ENCODE measurements at regions not wholly inside any gene's neighbourhood (a gene's known extent, or its start where the extent isn't known, plus 50 kb on each side); places are given as distances from the start of the nearest gene placed in this dataset.
"Not testable (repeated sequence)": the region's sequence is repeated elsewhere in the genome, so short reads cannot be mapped to it uniquely, and the experiment has no call there.

DNA sequence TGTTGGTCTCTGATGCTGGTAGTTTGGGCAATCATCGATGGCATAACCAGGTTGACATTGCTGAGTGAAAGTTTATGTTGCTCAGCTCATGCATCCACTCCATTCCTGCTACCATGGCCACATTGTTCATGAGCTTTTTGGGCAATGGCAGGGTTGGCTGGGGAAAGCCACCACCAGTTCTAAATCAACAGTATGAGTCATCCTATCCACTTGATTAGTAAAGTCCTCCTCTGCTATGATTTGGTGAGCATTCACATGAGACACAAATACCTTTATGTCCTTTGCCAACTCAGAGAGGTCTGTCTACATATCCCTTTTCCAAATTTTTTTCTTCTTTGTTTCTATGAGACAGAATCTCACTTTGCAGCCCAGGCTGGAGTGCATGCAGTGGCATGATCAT, 129.7 kb upstream of the FBN2 start:
- no peak for DNase-seq

DNA sequence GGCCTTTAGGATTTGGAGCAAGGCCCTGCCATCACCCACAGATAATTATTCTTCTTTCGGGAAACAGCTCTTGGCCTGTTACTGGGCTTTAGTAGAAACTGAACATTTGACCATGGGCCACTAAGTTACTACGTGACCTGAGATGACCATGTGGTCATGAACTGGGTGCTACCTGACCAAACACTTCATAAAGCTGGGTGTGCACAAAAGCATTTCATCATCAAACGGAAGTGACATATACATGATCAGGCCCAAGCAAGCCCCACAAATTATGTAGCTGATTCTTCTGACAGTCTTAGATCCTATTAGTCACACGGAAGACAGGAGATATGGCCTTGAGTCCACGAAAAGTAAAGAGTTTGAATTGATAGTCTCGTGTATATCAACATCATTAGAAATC, 130.9 kb upstream of the FBN2 start:
- DNase-seq = no peak

GRCh38 chr5:128669803-128670202, 131.8 kb upstream of the FBN2 start:
- no peak for DNase-seq

GRCh38 chr5:128671943-128672342, 133.9 kb upstream of the FBN2 start:
- no peak for DNase-seq

DNA sequence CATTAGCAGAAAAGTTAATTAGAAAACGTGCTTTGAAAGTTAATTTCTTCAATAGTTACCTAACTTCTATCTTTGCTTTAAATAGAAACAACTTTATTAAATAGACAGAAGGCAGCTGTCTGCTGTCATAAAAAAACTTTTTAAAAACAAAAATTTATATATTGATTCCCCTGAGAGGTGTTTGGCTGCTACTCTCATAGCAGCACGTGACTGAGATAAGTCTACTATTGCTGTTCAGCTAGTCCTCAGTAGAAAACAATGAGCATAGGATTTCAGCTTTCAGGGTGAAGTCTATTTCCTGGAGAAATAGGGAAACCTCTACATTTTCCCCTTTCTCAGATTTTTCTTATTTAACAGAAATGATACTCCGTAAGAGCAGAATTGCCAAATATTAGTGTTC, 135.0 kb upstream of the FBN2 start:
- DNase-seq = no peak

GRCh38 chr5:128673411-128673957, 135.4 kb upstream of the FBN2 start:
- no peak for DNase-seq

GRCh38 chr5:128673970-128674369, 135.9 kb upstream of the FBN2 start:
- no peak for DNase-seq

DNA sequence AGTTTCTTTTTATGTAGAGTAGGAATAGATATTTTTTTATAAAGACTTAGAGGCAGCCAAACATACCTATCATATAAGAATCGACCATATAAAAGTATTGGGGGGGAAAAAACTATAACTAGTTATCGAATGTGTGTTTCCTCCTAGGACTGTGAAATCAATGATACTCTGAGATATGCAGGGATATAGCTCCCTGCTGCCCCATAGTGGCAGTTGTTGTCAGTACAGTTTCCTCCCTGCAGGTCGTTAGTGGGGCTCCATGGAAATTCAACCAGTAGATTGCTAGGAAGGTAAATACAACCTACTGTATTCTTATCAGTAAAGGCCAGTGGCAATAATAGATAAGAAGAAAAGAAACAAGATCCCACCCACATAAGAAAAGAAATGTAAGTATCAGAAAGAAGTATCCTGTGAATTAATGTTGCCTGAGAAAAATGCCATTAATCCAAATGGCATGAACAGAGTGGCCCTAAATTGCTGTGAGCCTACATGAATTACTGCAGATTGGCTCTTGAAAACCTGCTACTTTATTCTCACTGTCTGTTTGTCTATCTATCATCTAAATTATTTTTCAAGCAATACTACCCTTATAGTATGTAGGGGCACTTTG, 136.9 kb upstream of the FBN2 start:
- peak; percentile 2 for DNase-seq

DNA sequence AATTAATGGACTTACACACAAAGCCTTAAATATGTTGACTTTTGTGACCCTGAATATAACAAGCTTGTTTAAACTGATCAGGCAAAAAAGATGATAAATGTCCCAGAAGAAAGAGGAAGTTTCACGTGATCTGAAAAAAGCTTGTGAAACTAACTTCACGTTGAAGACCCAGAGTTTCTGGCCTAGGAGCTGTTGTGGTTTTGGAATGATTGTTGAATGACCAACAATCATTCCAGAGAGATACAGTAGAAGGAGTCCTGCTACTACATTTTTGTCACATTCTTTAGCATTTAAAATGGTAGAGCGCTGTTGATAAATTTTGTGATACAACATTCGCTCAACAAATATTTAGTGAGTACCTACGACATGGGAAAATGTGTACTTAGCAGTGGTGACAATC, 143.1 kb upstream of the FBN2 start:
- no peak for DNase-seq

DNA sequence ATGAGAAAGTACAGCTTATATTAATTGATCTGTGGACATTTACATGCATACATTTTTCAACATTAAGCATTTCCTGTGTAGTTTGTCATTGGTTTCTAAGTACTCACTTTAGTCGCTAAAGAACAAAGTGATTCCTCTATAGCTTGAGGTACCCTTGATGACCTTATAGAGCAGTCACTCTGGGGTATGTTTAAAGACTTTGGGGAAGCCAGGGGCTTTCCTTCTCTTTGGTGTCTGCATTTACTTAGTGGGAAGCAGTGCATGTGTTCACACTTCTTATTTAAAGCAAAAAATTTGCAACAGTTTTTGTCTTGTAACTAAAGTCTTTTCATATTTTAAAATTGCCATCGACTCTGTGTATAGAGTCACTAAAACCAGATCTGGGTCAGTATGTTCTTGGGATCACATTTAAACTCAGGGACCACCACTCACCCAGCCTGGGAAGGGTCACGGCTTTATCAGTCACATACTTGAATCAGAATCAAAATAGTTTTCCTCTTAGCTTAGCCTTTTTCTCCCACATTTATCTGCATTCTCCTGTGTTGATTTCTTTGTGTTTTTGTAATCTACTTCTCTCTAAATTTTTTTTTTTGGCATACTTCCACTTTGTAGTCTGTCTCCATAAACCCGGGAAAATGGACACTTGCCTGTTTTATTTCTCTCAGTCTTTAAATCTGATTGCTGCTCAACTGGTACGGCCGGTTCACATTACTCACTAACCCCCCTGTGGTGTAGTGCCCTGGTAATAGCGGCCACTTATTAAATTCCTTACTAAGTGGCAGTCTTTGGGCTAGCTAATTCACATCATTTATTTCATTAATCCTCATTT, 143.9 kb upstream of the FBN2 start:
- no peak for DNase-seq

- no peak for DNase-seq
Observed at GRCh38 chr5:128682669-128683068, 144.6 kb upstream of the FBN2 start.

- no peak for DNase-seq
Observed at GRCh38 chr5:128684961-128685360, 146.9 kb upstream of the FBN2 start.

DNA sequence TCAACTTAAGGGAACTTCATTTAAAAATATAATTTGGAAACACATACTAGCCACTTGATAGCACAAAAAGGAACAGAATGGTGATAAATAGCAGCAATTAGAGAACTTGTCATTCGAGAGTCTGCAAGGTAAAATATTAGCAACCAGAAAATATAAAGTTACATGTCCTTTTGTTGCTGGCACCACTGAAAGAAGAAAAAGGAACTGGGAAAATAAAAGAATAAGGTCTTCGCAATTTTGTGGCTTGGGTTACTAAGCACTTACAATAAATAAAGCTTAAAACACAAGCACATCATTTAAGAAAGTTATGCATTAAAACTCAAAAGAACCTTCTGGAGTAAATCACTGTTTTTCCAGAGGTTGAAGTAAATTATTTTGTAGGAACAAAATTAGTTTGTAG, 149.9 kb upstream of the FBN2 start:
- DNase-seq = no peak

DNA sequence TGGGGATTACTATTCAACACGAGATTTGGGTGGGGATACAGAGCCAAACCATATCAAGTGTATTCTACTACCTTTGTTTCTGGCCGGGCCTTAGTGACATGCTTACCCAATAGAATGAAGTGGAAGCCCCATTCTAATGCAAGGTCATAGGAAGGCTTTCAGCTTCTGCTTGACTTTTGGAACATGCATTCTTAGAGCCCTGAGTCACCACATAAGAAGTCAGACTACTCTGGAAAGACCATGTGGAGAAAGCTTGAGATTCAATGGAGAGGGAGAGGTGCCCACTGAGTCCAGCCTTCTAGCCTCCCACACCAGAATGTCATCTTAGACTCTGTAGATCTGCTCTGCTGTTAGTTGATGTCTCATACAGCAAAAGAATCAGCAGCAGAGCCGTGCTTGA, 155.7 kb upstream of the FBN2 start:
- DNase-seq = no peak

GRCh38 chr5:128695791-128696530, 157.9 kb upstream of the FBN2 start:
- no peak for DNase-seq

DNA sequence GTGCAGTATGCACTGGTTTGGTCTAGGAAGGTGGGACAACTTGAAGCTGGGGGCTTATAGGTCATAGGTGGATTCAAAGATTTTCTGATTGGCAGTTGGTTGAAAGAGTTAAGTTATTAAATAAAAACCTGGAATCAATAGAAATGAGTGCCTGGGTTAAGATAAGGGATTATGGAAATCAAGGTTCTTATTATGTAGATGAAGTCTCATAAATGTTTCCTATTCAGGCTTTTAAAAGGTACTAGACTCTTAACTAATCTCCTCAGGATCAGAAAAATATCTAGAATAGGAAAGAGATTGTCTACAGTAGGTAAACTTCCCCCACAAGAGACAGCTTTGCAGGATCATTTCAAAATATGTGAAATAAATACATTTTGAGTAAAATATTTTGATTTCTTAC, 163.3 kb upstream of the FBN2 start:
- no peak for DNase-seq

- no peak for DNase-seq
Observed at GRCh38 chr5:128703322-128703721, 165.3 kb upstream of the FBN2 start.

DNA sequence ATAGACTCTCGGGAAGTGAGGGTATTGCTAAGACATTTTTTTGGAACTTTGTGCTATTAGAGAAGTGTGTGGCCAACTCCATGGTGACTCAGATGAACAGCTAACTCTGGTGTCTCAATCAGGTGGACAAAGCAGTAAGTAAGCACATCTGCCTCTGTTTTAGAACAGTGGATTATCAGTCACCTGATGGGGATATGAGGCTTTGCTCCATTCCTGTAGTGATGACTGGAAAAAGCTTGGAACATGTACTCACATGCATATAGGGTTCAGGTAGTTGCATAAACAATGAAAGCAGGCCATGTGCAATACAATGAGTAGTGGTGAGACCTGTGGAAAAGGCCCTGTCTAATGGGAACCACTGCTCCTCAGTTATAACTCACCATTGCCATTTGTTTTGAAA, 168.2 kb upstream of the FBN2 start:
- no peak for DNase-seq

DNA sequence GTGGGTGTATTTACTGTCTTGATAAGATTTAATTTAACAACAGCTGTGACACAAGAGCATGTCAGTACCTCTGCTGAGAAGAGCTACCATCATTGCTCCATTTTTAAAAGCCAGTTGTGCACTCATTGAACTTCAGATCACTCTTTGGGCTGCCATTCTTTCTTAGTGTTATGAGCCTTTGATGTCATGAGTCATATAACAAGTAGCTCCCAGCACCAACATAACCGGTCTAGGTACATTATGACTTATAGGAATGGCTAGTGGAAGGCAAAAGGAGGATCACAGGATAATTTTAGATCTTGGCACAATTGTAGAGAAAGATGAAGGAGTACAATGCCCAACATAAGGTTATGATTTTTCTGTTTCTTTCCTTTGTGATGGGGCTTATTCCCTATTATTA, 170.8 kb upstream of the FBN2 start:
- no peak for DNase-seq

DNA sequence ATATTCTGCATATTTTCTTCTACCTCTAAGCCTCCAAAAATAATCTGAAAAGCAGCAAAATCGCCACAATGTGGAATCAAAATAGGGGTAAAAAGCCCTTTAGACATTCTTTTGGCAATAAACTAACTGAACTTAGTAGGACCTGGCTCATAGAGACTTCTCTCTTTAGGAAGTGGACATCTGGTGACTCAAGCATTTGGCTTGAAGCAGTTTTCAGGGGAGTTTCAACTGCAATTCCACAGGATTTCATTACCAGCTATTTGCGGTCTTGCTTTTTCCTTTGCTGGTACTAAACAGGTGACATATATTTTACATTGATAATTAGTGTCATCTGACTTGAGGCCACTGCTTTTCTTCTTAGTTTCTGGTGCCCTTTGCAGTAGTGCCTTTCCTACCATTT, 173.2 kb upstream of the FBN2 start:
- no peak for DNase-seq

GRCh38 chr5:128714551-128714950, 176.5 kb upstream of the FBN2 start:
- no peak for DNase-seq

DNA sequence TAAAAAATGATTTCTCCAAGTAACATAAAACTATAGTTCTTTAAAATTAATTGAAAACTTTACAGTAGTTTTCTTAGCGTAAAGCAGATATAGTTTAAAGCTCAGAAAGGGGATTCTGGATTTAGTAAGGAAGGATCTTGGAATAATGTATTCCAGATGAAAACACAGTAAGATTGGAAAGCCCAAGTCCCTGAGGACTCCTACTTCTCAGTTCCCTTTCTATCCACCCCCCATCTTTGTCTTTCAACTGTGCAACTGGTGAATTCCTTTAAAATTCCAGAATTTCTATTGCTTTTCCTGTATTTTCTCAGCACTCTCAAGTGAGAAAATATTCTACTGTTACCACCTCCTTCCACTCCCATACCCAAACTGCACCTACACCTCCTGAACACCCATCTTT, 184.5 kb upstream of the FBN2 start:
- no peak for DNase-seq

GRCh38 chr5:128730021-128730420, 192.0 kb upstream of the FBN2 start:
- not testable (repeated sequence) for DNase-seq

- not testable (repeated sequence) for DNase-seq
Observed at GRCh38 chr5:128735656-128736055, 197.6 kb upstream of the FBN2 start.

Measured in midbrain (tissue), 1 donor.